ENCODE measurements at regions not wholly inside any gene's neighbourhood (a gene's known extent, or its start where the extent isn't known, plus 50 kb on each side); places are given as distances from the start of the nearest gene placed in this dataset.

DNA sequence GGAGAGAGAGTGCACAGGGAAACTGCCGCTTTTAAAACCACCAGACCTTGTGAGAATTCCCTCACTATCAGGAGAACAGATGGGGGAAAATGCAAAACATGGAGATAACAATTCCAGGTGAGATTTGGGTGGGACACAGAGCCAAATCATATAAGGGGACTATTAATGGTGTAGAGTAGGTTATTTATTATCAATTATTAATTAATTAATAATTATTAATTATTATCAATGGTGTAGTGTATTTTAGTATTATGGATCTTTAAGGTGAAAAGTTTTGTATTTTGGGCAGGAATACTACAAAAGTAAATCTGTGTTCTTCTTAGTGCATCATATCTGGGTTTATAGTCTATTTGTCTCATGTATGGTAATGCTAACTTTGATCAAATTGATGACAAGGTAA lies 377.7 kb upstream of the KCND2 start:
- no peaks in the 10 kb centered on the region for H3K27me3 ChIP-seq (ENCODE audit: insufficient read depth, low read length)
- H3K27me3 Mint-ChIP-seq (ENCODE audit: low read depth, unreplicated experiment): no peaks in the 10 kb centered on the region
- H4K20me1 ChIP-seq (ENCODE audit: insufficient read depth, low read length): no peaks in the 10 kb centered on the region
- no peak overlapping the region for H3K4me3 ChIP-seq (ENCODE audit: insufficient read depth, low read depth, low read length)
- TF ChIP-seq CTCF (IDR thresholded peaks at IDR 0.05; ENCODE audit: insufficient read depth, low read depth, low read length) (no peak), EZH2 (IDR thresholded peaks at IDR 0.05; ENCODE audit: insufficient read depth, low read length) (no peak)
- no peaks in the 10 kb centered on the region for H3K36me3 Mint-ChIP-seq (ENCODE audit: low read depth, unreplicated experiment)
- H3K9ac ChIP-seq (ENCODE audit: low read length): no peak overlapping the region
- H3K4me1 Mint-ChIP-seq (ENCODE audit: low read depth, unreplicated experiment): no peaks in the 10 kb centered on the region
- H3K4me1 ChIP-seq (ENCODE audit: insufficient read depth, low read length): no peaks in the 10 kb centered on the region
- no peaks in the 10 kb centered on the region for H3K36me3 ChIP-seq (ENCODE audit: insufficient read depth, low read length)
- FAIRE-seq (no peak), DNase-seq (ENCODE audit: low read depth) (no peak)
- no peak overlapping the region for H3K27ac Mint-ChIP-seq (ENCODE audit: unreplicated experiment)
- H3K27ac ChIP-seq (ENCODE audit: low read depth, low read length): no peak overlapping the region
- H3K79me2 ChIP-seq (ENCODE audit: insufficient read depth, low read length): no peaks in the 10 kb centered on the region
- H3K9me3 ChIP-seq (ENCODE audit: insufficient read depth, low read depth, low read length): no peaks in the 10 kb centered on the region
- no peak overlapping the region for H3K4me3 Mint-ChIP-seq (ENCODE audit: unreplicated experiment)
- no peak overlapping the region for H3K4me2 ChIP-seq (ENCODE audit: low read length)
- H3K9me3 Mint-ChIP-seq (ENCODE audit: unreplicated experiment): peaks cover 3% of the 10 kb centered on the region
- H2AFZ ChIP-seq (ENCODE audit: low read depth, low read length): no peak overlapping the region

DNA sequence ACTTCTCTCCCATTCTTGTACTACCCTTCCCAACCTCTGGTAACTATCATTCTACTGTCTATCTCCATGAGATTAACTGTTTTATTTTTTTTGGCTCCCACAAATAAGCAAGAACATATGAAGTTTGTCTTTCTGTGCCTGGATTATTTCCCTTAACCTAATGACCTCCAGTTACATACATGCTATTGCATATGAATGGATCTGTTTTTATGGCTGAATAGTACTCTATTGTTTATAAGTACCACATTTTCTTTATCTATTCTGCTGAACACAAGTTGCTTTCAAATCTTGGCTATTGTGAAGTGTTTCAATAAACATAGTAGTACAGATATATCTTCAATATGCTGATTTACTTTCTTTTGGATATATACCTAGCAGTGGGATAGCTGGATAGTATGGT lies 376.6 kb upstream of the KCND2 start:
- Histone ChIP-seq H3K4me1 (ENCODE audit: insufficient read depth, low read length) (no peaks in the 10 kb centered on the region), H3K79me2 (ENCODE audit: insufficient read depth, low read length) (no peaks in the 10 kb centered on the region), H3K27me3 (ENCODE audit: insufficient read depth, low read length) (no peaks in the 10 kb centered on the region), H3K9me3 (ENCODE audit: insufficient read depth, low read depth, low read length) (no peaks in the 10 kb centered on the region), H3K4me3 (ENCODE audit: insufficient read depth, low read depth, low read length) (no peak overlapping the region), H3K4me2 (ENCODE audit: low read length) (no peak overlapping the region), H4K20me1 (ENCODE audit: insufficient read depth, low read length) (no peaks in the 10 kb centered on the region), H2AFZ (ENCODE audit: low read depth, low read length) (no peak overlapping the region), H3K36me3 (ENCODE audit: insufficient read depth, low read length) (no peaks in the 10 kb centered on the region), H3K9ac (ENCODE audit: low read length) (no peak overlapping the region), H3K27ac (ENCODE audit: low read depth, low read length) (no peak overlapping the region)
- no peak for DNase-seq (ENCODE audit: low read depth)
- no peak overlapping the region for H3K4me3 Mint-ChIP-seq (ENCODE audit: unreplicated experiment)
- no peak overlapping the region for H3K27ac Mint-ChIP-seq (ENCODE audit: unreplicated experiment)
- no peaks in the 10 kb centered on the region for H3K36me3 Mint-ChIP-seq (ENCODE audit: low read depth, unreplicated experiment)
- no peaks in the 10 kb centered on the region for H3K4me1 Mint-ChIP-seq (ENCODE audit: low read depth, unreplicated experiment)
- no peak for FAIRE-seq
- TF ChIP-seq CTCF (IDR thresholded peaks at IDR 0.05; ENCODE audit: insufficient read depth, low read depth, low read length) (no peak), EZH2 (IDR thresholded peaks at IDR 0.05; ENCODE audit: insufficient read depth, low read length) (no peak)
- H3K27me3 Mint-ChIP-seq (ENCODE audit: low read depth, unreplicated experiment): no peaks in the 10 kb centered on the region
- peaks cover 3% of the 10 kb centered on the region for H3K9me3 Mint-ChIP-seq (ENCODE audit: unreplicated experiment)

- H3K4me1 Mint-ChIP-seq (ENCODE audit: low read depth, unreplicated experiment): peaks cover 4% of the 10 kb centered on the region
- no peak for FAIRE-seq
Observed at GRCh38 chr7:119900996-119901672, 371.8 kb upstream of the KCND2 start.

More at GRCh38 chr7:119900996-119901672, 371.8 kb upstream of the KCND2 start:
- DNase-seq (ENCODE audit: low read depth): no peak
- H3K4me2 ChIP-seq (ENCODE audit: low read length): no peak overlapping the region
- H3K27ac ChIP-seq (ENCODE audit: low read depth, low read length): no peak overlapping the region
- no peak overlapping the region for H3K4me3 ChIP-seq (ENCODE audit: insufficient read depth, low read depth, low read length)
- H4K20me1 ChIP-seq (ENCODE audit: insufficient read depth, low read length): no peaks in the 10 kb centered on the region
- Mint-ChIP-seq H3K27me3 (ENCODE audit: low read depth, unreplicated experiment) (no peaks in the 10 kb centered on the region), H3K36me3 (ENCODE audit: low read depth, unreplicated experiment) (no peaks in the 10 kb centered on the region), H3K9me3 (ENCODE audit: unreplicated experiment) (peaks cover 3% of the 10 kb centered on the region), H3K27ac (ENCODE audit: unreplicated experiment) (no peak overlapping the region), H3K4me3 (ENCODE audit: unreplicated experiment) (no peak overlapping the region)
- TF ChIP-seq EZH2 (IDR thresholded peaks at IDR 0.05; ENCODE audit: insufficient read depth, low read length) (no peak), CTCF (IDR thresholded peaks at IDR 0.05; ENCODE audit: insufficient read depth, low read depth, low read length) (no peak)
- no peak overlapping the region for H3K9ac ChIP-seq (ENCODE audit: low read length)
- no peaks in the 10 kb centered on the region for H3K27me3 ChIP-seq (ENCODE audit: insufficient read depth, low read length)
- no peaks in the 10 kb centered on the region for H3K79me2 ChIP-seq (ENCODE audit: insufficient read depth, low read length)
- no peaks in the 10 kb centered on the region for H3K36me3 ChIP-seq (ENCODE audit: insufficient read depth, low read length)
- no peaks in the 10 kb centered on the region for H3K4me1 ChIP-seq (ENCODE audit: insufficient read depth, low read length)
- H2AFZ ChIP-seq (ENCODE audit: low read depth, low read length): no peak overlapping the region
- H3K9me3 ChIP-seq (ENCODE audit: insufficient read depth, low read depth, low read length): no peaks in the 10 kb centered on the region

Measured in astrocyte (in vitro differentiated cells and primary cell).